ENCODE measurements at regions not wholly inside any gene's neighbourhood (a gene's known extent, or its start where the extent isn't known, plus 50 kb on each side); places are given as distances from the start of the nearest gene placed in this dataset.
"Not testable (repeated sequence)": the region's sequence is repeated elsewhere in the genome, so short reads cannot be mapped to it uniquely, and the experiment has no call there.

- DNase-seq = not testable (repeated sequence)
Measured at GRCh38 chr15:39262995-39263772, 317.7 kb upstream of the THBS1 start.

GRCh38 chr15:39265261-39265660 lies 315.6 kb upstream of the THBS1 start:
- DNase-seq = no peak

DNA sequence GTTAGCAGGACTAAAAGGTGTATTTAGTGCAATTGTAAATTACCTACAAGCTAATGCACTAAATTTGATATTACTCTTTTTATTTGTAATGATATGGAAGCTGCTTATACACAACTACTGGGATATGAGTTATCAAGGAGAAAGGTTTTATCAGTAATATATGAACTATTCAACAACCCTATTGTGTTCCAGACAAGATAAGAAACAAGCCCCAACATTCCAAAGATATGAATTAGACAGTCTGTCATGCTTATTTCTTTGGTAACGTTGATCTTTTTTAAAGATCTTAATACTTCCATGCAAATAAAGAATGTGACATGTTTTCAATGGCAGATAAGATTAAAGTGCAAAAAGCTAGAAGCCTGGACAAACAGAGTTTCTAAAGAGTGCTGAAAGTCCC lies 314.0 kb upstream of the THBS1 start:
- no peak for DNase-seq

GRCh38 chr15:39267685-39268084 lies 313.2 kb upstream of the THBS1 start:
- DNase-seq = no peak

GRCh38 chr15:39269352-39269751 lies 311.5 kb upstream of the THBS1 start:
- no peak for DNase-seq

- no peak for DNase-seq
Measured at GRCh38 chr15:39269821-39270220, 311.1 kb upstream of the THBS1 start.

- DNase-seq = no peak
Measured at GRCh38 chr15:39270221-39270855, 310.5 kb upstream of the THBS1 start.

DNA sequence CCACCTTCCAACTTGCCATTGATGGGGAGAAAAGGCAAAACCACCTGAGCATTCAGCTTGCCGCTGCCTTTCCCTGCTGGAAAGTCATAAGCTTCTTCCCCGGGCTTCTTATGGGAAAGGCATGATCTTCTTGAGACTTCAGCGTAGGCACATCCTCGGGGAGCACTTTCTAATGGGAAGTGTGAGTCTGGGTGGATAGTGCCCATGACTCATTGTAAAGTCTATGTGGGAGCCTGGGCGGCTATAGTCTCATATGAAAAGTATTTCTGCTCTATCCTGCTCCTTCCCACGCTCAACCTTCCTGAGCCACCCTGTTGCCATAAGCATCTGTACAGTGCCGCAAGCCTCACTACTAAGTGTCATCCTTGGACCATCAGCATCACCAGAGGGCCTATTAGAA lies 309.9 kb upstream of the THBS1 start:
- no peak for DNase-seq

- no peak for DNase-seq
Measured at GRCh38 chr15:39272901-39273300, 308.0 kb upstream of the THBS1 start.

DNA sequence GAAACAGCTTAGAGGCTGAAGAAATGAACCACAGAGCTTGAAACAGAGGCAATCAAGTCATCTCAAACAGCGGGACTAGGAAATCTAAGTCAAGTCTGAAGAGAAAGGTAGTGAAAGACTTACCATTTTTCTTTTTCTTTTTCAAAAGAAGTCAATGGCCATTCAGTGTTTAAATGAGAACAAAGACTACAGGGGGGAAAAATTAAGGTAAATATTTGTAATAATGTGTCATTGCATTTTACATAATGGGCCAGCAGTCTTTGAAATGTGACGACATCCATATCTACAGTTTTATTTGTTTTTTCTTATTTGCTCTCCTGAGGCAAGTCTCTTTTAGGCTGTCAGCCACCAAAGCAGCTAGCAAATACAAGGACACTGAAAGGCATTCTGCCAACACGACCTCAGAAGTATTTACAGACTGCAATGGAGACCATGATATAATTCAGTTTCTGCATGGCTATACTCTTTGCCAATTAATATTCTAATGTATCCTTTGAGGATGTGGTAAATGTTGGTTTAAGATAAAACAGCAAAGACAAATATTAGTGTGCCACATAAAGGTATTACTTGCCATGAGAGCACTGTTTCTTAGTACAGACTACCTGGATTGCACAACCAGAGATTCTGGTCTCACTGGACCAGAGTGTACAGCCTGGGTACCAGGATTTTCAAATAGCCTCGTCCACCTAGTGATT lies 307.0 kb upstream of the THBS1 start:
- DNase-seq = no peak

- DNase-seq = no peak
Measured at GRCh38 chr15:39275066-39275465, 305.8 kb upstream of the THBS1 start.

DNA sequence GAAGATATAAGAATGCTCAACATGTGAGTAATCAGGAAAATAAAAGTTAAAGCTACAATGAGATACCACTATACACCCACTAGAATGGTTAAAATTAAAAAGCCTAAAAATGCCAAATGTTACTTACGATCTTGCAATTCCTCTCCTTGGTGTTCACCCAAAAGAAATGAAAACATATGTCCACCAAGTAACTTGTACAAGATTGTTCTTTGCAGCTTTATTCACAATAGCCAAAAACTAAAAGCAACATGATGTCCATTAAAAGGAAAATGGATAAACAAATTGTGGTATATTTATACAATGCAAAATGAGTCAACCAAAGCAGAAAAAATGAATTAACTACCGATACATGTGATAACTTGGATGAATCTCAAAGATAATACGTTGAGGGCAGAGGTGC lies 301.6 kb upstream of the THBS1 start:
- no peak for DNase-seq

DNA sequence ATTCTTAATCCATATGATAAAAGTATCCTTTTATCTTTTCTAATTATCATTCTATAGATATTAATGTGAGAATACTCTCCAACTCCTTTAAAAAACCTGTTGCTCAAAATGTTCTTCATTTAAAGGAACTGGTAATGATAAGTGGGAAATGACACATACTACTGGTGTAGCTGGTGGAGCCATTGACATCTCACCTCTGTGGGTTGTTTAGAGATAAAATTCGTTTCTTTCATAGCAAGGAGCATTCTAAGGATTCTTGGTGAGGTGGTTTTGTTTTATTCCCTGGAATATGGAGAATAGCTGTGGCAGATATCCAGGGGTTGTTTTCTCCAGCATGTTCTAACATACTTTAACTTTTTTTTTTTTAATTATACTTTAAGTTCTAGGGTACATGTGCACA lies 299.8 kb upstream of the THBS1 start:
- DNase-seq = no peak

GRCh38 chr15:39282663-39283208 lies 298.1 kb upstream of the THBS1 start:
- DNase-seq = no peak

DNA sequence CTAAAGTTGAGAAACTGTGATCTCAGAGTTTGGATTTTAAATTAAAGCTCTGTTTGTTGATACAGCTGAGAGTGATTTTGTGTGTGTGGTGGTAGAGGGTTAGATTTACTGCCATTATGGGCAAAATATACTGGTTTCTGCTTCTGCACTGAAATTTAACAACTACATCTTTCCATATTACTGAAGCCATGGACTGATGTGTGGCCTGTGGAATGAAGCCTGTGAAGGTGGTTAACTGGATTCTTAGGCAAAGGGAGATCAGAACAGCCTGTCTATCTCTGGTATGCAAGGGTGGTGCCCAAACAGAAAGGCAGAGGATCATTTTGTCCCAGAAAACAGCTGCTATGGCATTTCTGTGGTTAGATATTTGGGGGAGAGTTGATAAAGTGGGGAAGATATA lies 297.3 kb upstream of the THBS1 start:
- DNase-seq = no peak

DNA sequence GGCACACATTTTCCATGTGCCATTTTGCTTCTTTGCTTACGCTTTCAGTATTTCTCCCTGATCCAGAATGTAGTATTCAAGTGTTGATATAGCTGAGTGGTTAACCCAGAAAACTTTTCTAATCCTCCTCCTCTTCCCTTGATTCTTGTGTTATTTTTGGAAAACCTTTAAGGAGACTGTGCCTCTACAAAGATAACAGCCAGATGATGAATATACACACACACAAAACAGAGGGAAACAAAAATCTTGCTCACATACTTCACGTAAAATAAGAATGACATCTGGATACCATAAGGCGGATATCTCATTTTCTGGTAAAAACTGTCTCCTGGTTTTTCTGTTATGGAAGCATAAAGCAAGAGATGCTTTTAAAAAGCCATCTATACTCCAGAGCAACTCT lies 295.8 kb upstream of the THBS1 start:
- DNase-seq = no peak

- DNase-seq = no peak
Measured at GRCh38 chr15:39285663-39286062, 295.2 kb upstream of the THBS1 start.

GRCh38 chr15:39286706-39287105 lies 294.2 kb upstream of the THBS1 start:
- DNase-seq = no peak

DNA sequence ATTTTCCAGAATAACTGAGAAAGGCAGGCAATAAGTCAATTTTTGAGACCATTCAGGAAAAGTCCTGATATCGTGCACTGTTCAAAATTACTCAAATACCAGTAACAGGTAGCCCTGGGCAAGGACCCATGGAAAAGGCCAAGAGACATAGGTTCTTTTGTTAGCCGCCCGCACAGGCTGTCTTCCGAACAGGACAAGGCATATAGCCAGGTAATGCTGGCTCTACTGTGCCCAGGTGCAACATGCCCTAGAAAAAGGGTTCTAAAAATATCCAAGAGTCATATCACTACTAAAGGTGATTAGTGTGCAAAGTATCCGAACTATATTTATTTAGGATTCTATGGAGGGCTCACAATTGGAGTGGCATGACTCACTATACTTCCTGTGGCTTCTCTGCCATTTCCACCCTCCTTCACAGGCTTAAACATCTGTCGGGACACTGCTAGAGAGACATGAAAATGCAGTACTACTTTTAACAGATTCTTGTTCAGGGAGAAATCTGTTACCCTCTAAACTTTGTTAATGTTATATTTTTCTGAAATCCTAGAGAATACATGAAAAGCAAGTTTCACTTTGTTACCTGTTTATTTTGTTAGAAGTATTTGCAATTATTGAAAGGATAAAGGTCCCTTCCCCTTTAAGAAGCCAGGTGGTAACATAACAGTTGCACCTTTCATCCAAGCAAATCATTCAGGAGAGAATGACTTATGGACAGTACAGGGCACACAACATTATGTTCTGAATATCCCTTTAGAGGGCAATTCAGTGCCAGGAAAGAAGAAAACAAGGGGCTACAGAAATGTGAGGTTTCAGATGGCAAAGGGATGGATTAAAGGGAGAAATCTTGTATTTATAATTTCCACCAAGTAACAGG lies 293.3 kb upstream of the THBS1 start:
- DNase-seq = no peak

DNA sequence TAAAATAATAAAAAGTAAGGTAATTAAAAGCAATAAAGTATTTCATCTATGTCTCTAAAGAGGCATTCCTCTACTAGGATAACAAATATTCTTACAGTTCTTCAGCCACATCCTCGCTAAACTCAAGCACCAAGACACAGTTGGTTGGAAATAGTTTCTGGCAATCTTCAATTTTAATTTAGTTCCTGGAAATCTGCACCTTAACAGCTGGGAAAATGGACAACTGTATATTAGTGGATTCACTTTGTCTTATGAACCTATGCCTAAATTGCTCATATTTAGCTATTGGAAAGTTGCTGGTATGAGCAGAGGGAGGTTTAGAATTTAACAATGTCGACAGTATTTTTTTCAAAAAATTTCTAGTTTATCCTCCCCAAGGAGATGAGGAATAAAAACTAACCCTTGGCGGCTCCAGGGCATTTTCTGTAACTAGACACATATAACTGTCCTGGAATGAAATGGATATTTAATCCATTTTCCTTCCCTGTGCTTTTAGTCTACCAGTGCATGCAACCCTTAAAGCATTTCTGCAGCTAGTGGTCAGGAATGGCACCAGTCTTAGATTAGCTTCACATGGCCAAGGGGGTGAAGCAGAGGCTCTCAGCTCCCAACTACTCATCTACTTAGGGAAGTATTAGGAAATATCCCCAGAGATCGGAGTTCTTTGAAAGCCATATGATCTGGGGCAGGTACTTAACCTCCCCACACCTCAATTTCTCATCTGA lies 290.0 kb upstream of the THBS1 start:
- no peak for DNase-seq

GRCh38 chr15:39291690-39292089 lies 289.2 kb upstream of the THBS1 start:
- no peak for DNase-seq

DNA sequence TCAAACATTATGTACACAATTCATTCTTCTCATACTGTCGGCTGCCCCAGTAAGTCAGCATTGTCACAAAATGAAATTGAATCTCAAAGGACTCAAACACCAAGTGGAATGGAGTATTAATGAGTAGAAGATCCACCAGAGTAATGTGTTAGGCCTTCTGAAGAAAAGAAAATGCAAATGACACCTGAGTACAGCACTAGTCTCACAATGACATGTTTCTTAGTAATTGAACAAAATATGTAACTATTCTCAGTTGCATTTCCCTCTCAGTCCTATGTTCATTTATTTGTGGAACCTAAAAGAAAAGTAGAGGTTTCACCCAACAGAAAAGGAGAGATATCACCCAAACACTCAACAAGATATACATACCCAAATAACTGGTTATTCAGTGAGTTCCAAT lies 283.9 kb upstream of the THBS1 start:
- DNase-seq = no peak
